ENCODE measurements at regions not wholly inside any gene's neighbourhood (a gene's known extent, or its start where the extent isn't known, plus 50 kb on each side); places are given as distances from the start of the nearest gene placed in this dataset.

DNA sequence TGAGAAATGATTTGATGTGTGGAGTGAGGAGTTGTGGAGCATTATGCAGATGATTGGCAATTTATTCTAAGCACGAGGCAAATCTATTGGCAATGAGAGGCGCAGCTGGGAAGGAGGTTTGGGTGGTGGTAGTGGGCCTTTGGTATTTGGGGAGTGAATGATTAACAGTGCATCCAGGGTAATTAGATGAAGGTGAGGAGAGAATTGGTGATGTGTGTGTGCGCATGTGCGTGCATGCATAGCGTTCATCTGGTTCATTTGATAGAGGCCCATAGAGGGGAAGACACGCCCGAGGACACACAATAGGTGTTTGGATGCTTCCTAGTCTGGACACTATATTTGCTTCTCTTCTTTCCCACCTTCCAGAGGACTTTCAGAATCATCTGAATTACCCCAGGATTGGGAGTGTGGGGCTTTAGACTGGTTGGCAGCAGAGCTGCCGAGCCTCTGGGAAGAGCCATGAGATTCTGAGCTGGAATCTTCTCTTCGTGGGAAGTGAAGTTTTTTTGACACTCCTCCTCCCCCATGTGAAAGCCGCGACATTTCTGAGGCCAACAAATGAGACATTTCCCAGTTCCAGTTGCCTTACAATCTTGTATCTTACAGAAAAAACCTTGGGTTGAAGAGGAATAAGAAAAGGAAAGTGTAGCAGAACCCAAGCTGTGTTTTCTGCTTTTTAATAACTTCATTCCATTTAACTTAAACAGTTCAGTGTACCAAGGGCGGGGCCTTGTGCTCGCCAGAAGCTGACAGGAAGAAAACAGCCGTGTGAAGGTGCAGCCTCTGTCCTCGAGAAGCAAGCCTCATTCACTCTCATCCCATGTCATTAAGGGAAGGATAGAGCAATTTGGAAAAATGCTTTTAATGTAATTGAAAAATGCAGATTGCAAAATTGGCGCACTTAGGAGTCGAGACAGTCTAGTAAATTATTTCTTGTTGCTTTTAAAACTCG is 65.2 kb downstream of the SLC25A47 start:
- 29% methylated on average over 18 of the region's 18 CpGs for WGBS (ENCODE audit: insufficient coverage, low coverage, missing lambda C conversion rate)
- peak overlapping the region; percentile 7; the same call in 1 of the 2 replicates for H3K4me3 ChIP-seq
- no TSS peak for BruUV-seq (replicated peaks)
- peak in 3 of 4 experiments; percentile 30 to 44 (median 38) for DNase-seq (ENCODE audit: extremely low read depth in 1 of 4, low spot score in 3 of 4)
- ChIA-PET POLR2A (interaction anchor here (0.6 to 1.6 kb wide), 3 partner anchors 10 to 127 kb away, joined by 3 to 6 read pairs (median 3); a partner anchor contains a TSS), CTCF (ENCODE audit: low intra/inter-chr PET ratio) (interaction anchor here (1.0 kb wide), 1 partner anchor 266 kb away, joined by 5 read pairs; no protein-coding TSS in a partner anchor)
- peak overlapping the region; percentile 61 for H3K4me2 ChIP-seq (ENCODE audit: insufficient read depth, low read length)
- H3K27me3 ChIP-seq (ENCODE audit: control insufficient read depth in 2 of 2, insufficient read depth in 2 of 2, low read length in 2 of 2) = no peaks in the 10 kb centered on the region
- H4K20me1 ChIP-seq (replicated peaks; ENCODE audit: control insufficient read depth, insufficient read depth, low read length) = no peaks in the 10 kb centered on the region
- in situ Hi-C loops (cut with MboI) (loop anchor here (5.0 kb wide), 1 partner anchor 259 kb away; no protein-coding TSS in a partner anchor), intact Hi-C loops (cut with micrococcal nuclease) (loop anchor here (2.0 to 10.0 kb wide), 3 partner anchors 34 to 136 kb away; no protein-coding TSS in a partner anchor)
- H3K4me1 ChIP-seq (replicated peaks in 1 of 2; ENCODE audit: control insufficient read depth in 2 of 2, insufficient read depth in 2 of 2, low read length in 2 of 2) = peaks cover 22 to 27% of the 10 kb centered on the region in 2 experiments
- H3K36me3 ChIP-seq (ENCODE audit: control insufficient read depth, insufficient read depth, low read length) = no peaks in the 10 kb centered on the region; the same call in 2 of the 3 replicates
- H3K79me2 ChIP-seq (ENCODE audit: control insufficient read depth, insufficient read depth, low read length) = peaks cover 10% of the 10 kb centered on the region; the same call in 2 of the 3 replicates
- peak overlapping the region; percentile 58; the same call in 2 of the 3 replicates for H3K27ac ChIP-seq (ENCODE audit: extremely low read depth, low read depth, low read length)
- ATAC-seq = peak; percentile 67
- peak; percentile 67 for FAIRE-seq
- H3K9me3 ChIP-seq (replicated peaks; ENCODE audit: control insufficient read depth, insufficient read depth, low read depth, low read length) = no peaks in the 10 kb centered on the region
- H3K9ac ChIP-seq (ENCODE audit: insufficient read depth in 1 of 2, low read depth in 2 of 2, low read length in 2 of 2) = peak overlapping the region; percentile 44 to 54; a peak in 3 of 4 replicates
- H3K9me1 ChIP-seq (ENCODE audit: control insufficient read depth, insufficient read depth, low read length) = no peaks in the 10 kb centered on the region
- H2AFZ ChIP-seq (ENCODE audit: low read depth, low read length) = peak overlapping the region; percentile 67
- TF ChIP-seq OTX1 (CRISPR knock-in tag; IDR thresholded peaks at IDR 0.05) (no peak), NRF1 (conservative IDR thresholded peaks at IDR 0.05 in 1 of 2, IDR thresholded peaks at IDR 0.05 in 1 of 2) (peak; percentile 84 to 86), L3MBTL2 (IDR thresholded peaks at IDR 0.05) (no peak; the same call in 1 of the 2 replicates), MNT (conservative IDR thresholded peaks at IDR 0.05) (peak in 1 of 2 experiments; percentile 28; a peak in 1 of 4 replicates)
- TF ChIP-seq, protein P1, sequence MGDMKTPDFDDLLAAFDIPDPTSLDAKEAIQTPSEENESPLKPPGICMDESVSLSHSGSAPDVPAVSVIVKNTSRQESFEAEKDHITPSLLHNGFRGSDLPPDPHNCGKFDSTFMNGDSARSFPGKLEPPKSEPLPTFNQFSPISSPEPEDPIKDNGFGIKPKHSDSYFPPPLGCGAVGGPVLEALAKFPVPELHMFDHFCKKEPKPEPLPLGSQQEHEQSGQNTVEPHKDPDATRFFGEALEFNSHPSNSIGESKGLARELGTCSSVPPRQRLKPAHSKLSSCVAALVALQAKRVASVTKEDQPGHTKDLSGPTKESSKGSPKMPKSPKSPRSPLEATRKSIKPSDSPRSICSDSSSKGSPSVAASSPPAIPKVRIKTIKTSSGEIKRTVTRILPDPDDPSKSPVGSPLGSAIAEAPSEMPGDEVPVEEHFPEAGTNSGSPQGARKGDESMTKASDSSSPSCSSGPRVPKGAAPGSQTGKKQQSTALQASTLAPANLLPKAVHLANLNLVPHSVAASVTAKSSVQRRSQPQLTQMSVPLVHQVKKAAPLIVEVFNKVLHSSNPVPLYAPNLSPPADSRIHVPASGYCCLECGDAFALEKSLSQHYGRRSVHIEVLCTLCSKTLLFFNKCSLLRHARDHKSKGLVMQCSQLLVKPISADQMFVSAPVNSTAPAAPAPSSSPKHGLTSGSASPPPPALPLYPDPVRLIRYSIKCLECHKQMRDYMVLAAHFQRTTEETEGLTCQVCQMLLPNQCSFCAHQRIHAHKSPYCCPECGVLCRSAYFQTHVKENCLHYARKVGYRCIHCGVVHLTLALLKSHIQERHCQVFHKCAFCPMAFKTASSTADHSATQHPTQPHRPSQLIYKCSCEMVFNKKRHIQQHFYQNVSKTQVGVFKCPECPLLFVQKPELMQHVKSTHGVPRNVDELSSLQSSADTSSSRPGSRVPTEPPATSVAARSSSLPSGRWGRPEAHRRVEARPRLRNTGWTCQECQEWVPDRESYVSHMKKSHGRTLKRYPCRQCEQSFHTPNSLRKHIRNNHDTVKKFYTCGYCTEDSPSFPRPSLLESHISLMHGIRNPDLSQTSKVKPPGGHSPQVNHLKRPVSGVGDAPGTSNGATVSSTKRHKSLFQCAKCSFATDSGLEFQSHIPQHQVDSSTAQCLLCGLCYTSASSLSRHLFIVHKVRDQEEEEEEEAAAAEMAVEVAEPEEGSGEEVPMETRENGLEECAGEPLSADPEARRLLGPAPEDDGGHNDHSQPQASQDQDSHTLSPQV (IDR thresholded peaks at IDR 0.05) = 0 out of 2 replicates have a peak, but pooled peaks have one; percentile 30
